ENCODE measurements at regions not wholly inside any gene's neighbourhood (a gene's known extent, or its start where the extent isn't known, plus 50 kb on each side); places are given as distances from the start of the nearest gene placed in this dataset.

GRCh38 chr2:78330193-78330592 lies 695.3 kb upstream of the REG3G start:
- TF ChIP-seq CTCF (IDR thresholded peaks at IDR 0.05 in 4 of 5, conservative IDR thresholded peaks at IDR 0.05 in 1 of 5) = no peak
- no peak for TF ChIP-seq POLR2A (IDR thresholded peaks at IDR 0.05)
